HepG2 (cell line): ENCODE measurements at regions not wholly inside any gene's neighbourhood (a gene's known extent, or its start where the extent isn't known, plus 50 kb on each side); places are given as distances from the start of the nearest gene placed in this dataset.

Experiments
- AKNA ChIP-seq: sonication (generic); formaldehyde crosslinking; IDR thresholded peaks from 2 replicates; pipeline ENCODE4 v1.4.0; 2020; ENCODE audit warnings: missing genetic modification reagents, borderline replicate concordance
- ARID5B ChIP-seq: IDR thresholded peaks from 2 replicates; pipeline ENCODE4 v1.4.0; 2020; ENCODE audit warnings: mild to moderate bottlenecking, missing genetic modification reagents
- BCLAF1 ChIP-seq: fragments of 450-650 bp; IDR thresholded peaks from 2 replicates; pipeline ENCODE4 v1.6.1; 2017; ENCODE audit warnings: mild to moderate bottlenecking
- ELF1 ChIP-seq: sonication (generic); formaldehyde crosslinking; IDR thresholded peaks from 2 replicates; pipeline ENCODE4 v1.4.0; 2020; ENCODE audit warnings: missing genetic modification reagents
- IKZF5 ChIP-seq: IDR thresholded peaks from 2 replicates; pipeline ENCODE4 v1.6.1; 2018; ENCODE audit warnings: missing genetic modification reagents, mild to moderate bottlenecking, missing compliant biosample characterization
- MEF2D ChIP-seq: sonication (generic); formaldehyde crosslinking; IDR thresholded peaks from 2 replicates; pipeline ENCODE4 v1.5.1; 2020; ENCODE audit warnings: mild to moderate bottlenecking, missing genetic modification reagents
- PHF20 ChIP-seq: sonication (generic); formaldehyde crosslinking; IDR thresholded peaks from 2 replicates; pipeline ENCODE4 v1.5.0; 2020; ENCODE audit warnings: mild to moderate bottlenecking, missing genetic modification reagents
- SAP130 ChIP-seq: IDR thresholded peaks from 2 replicates; pipeline ENCODE4 v1.6.1; 2016; ENCODE audit warnings: low read depth
- SMARCC2 ChIP-seq: fragments of 450-650 bp; IDR thresholded peaks from 2 replicates; pipeline ENCODE4 v1.6.1; 2017; ENCODE audit warnings: antibody characterized with exemption, mild to moderate bottlenecking
- TEAD2 ChIP-seq: sonication (generic); formaldehyde crosslinking; IDR thresholded peaks from 2 replicates; pipeline ENCODE4 v1.9.0; 2021; ENCODE audit warnings: missing genetic modification reagents
- ZBTB1 ChIP-seq: sonication (generic); formaldehyde crosslinking; IDR thresholded peaks from 2 replicates; pipeline ENCODE4 v1.4.0; 2020; ENCODE audit warnings: missing genetic modification reagents, borderline replicate concordance
- ZNF414 ChIP-seq: sonication (generic); formaldehyde crosslinking; IDR thresholded peaks from 2 replicates; pipeline ENCODE4 v1.5.0; 2020; ENCODE audit warnings: missing genetic modification reagents
- ZNF556 ChIP-seq: sonication (generic); formaldehyde crosslinking; IDR thresholded peaks from 2 replicates; pipeline ENCODE4 v1.4.0; 2020; ENCODE audit warnings: mild to moderate bottlenecking, missing genetic modification reagents, borderline replicate concordance
- ZNF761 ChIP-seq: sonication (generic); formaldehyde crosslinking; conservative IDR thresholded peaks from 2 replicates; pipeline ENCODE4 v1.4.0; 2020; ENCODE audit warnings: mild to moderate bottlenecking, missing genetic modification reagents
- ZSCAN29 ChIP-seq: sonication (generic); formaldehyde crosslinking; conservative IDR thresholded peaks from 2 replicates; pipeline ENCODE4 v1.4.0; 2020; ENCODE audit warnings: mild to moderate bottlenecking, missing genetic modification reagents
- ZZZ3 ChIP-seq: sonication (generic); formaldehyde crosslinking; IDR thresholded peaks from 2 replicates; pipeline ENCODE4 v1.4.0; 2020; ENCODE audit warnings: missing genetic modification reagents, mild to moderate bottlenecking, borderline replicate concordance

- TF ChIP-seq MEF2D, result no peak
- TF ChIP-seq IKZF5 (CRISPR knock-in tag), result no peak
- no peak for TF ChIP-seq PHF20 (CRISPR knock-in tag)
- no peak for TF ChIP-seq ZNF556 (CRISPR knock-in tag)
- no peak for TF ChIP-seq SMARCC2
- TF ChIP-seq SAP130 (CRISPR knock-in tag), result 0 out of 2 replicates have a peak, but pooled peaks have one; percentile 17
- TF ChIP-seq ZBTB1 (CRISPR knock-in tag), result no peak
- TF ChIP-seq ARID5B (CRISPR knock-in tag), result peak; percentile 66; the same call in 1 of the 2 replicates
- no peak for TF ChIP-seq TEAD2 (CRISPR knock-in tag)
- no peak for TF ChIP-seq BCLAF1
- no peak for TF ChIP-seq ZZZ3
- TF ChIP-seq ELF1, result no peak
- TF ChIP-seq ZNF414 (CRISPR knock-in tag), result no peak
- no peak for TF ChIP-seq AKNA
- no peak for TF ChIP-seq ZNF761 (CRISPR knock-in tag)
- TF ChIP-seq ZSCAN29 (CRISPR knock-in tag), result 0 out of 2 replicates have a peak, but pooled peaks have one; percentile 42
Measured at GRCh38 chr3:187954873-187955586, 198.9 kb upstream of the LPP start (continued).
